Keratinocyte (primary cell): ENCODE measurements at regions not wholly inside any gene's neighbourhood (a gene's known extent, or its start where the extent isn't known, plus 50 kb on each side); places are given as distances from the start of the nearest gene placed in this dataset.

Experiments used
- CTCF ChIP-seq, 3 experiments: IDR thresholded peaks in 1 of 3; conservative IDR thresholded peaks in 1 of 3; optimal IDR thresholded peaks in 1 of 3; 2 replicates in 2 of 3; 3 replicates in 1 of 3; pipeline versions ENCODE3 to v1.5.1; 2011; ENCODE audit warnings: low read length in 3 of 3, mild to moderate bottlenecking in 3 of 3, moderate library complexity in 2 of 3, control low read depth in 1 of 3, inconsistent platforms in 1 of 3; ENCODE audit not compliant: insufficient read depth in 2 of 3; ENCODE audit errors: extremely low read depth in 1 of 3
- EZH2 ChIP-seq: IDR thresholded peaks from one replicate; pipeline ENCODE4 v1.6.1; 2012; ENCODE audit warnings: inconsistent platforms, mild to moderate bottlenecking, low read length, moderate library complexity

DNA sequence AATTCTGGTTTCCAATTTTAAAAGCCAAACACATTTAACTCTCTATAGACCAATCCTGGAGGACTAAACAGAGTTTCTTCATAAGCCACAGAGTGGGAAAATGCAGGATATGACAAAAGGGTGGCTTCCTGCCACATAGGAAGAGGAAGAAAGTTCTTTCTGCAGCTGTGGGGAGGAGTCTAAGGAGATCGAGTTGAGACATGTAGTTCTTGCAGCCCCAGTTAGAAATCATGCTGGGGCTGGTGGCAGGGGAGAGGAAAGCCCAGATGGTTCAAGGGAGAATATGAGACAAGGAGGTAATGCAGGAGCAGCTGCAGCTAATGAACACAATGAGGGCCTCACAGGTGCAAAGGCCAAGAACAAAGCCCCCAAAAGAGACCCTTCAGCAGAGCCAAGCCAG, 85.0 kb upstream of the ARID2 start:
- no peak for TF ChIP-seq CTCF (optimal IDR thresholded peaks at IDR 0.05 in 1 of 3, IDR thresholded peaks at IDR 0.05 in 1 of 3, conservative IDR thresholded peaks at IDR 0.05 in 1 of 3; ENCODE audit: extremely low read depth in 1 of 3, insufficient read depth in 2 of 3, low read length in 3 of 3)
- TF ChIP-seq EZH2, result no peak
